HG02642 (cell line): ENCODE measurements at regions not wholly inside any gene's neighbourhood (a gene's known extent, or its start where the extent isn't known, plus 50 kb on each side); places are given as distances from the start of the nearest gene placed in this dataset.
A peak's percentile ranks its signal among the peaks of the same experiment; 100 is the strongest.
"Not testable (repeated sequence)": the region's sequence is repeated elsewhere in the genome, so short reads cannot be mapped to it uniquely, and the experiment has no call there.

Experiments
- ATAC-seq: cut with Tn5 transposase; IDR thresholded peaks from one replicate; pipeline ENCODE4 v1.9.1; 2021; ENCODE audit warnings: mild to moderate bottlenecking; ENCODE audit not compliant: unreplicated experiment, poor library complexity

DNA sequence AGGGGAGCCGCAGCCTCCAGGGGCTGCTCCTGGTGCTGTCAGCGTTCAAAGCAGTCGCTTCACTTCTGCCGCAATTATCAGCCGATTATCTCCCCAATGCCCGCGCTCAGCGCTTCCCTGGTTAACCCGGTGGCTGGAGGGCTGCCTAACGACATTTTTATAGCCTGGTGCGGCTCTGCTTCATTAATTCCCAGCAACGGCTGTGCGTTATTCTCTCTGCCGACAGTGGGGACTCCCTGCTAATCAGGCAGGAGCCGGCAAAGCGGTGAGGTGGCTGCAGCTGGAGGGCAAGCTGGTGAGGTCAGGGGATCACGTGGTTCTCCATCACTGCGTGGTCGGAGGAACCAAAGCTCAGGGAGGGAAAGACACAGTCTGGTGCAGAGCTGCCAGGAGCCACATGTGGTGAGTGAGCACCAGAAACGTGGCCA, 62.9 kb downstream of the GLRX5 start:
- ATAC-seq: no peak

DNA sequence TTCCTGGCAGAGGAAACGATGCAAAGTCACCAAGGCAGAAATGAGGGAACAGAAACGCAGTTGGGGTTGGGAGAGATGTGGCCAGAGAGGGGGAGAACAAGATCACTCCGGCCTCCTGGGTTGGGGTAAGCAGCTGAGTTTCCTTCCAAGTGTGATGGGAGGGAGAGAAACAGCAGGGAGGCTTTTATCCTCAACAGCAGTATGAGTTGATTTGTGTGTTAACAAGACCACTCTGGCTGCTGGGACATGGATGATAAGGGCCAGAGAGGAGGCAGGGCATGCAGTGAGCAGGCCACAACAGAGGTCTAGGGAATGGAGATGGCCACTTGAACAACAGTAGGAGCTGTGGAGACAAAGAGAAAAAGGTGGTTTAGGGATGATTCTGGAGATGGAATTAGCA, 66.8 kb downstream of the GLRX5 start:
- no peak for ATAC-seq

DNA sequence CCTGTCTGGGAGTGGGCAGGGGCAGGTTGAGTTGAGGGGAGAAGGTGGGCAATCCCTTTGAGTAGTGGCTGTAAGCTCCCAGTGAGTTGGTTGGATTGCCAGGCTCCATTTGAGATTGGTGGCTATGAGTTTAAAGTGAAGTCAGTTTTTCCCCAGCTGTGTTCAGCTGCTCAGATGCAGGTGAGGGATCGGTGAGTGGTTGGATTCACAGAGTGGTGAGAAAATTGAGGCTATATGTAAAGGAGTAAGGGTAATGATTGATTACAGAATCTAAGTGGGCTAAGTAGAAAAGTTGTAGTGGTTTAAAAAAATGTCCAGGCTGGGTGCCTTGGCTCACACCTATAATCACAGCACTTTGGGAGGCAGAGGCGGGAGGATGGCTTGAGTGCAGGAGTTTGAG, 68.6 kb downstream of the GLRX5 start:
- no peak for ATAC-seq

- no peak for ATAC-seq
Measured at GRCh38 chr14:95606266-95606665, 71.4 kb downstream of the GLRX5 start.

- ATAC-seq: no peak
Measured at GRCh38 chr14:95608637-95609235, 73.9 kb downstream of the GLRX5 start.

GRCh38 chr14:95609398-95609990, 74.6 kb downstream of the GLRX5 start:
- ATAC-seq: no peak

DNA sequence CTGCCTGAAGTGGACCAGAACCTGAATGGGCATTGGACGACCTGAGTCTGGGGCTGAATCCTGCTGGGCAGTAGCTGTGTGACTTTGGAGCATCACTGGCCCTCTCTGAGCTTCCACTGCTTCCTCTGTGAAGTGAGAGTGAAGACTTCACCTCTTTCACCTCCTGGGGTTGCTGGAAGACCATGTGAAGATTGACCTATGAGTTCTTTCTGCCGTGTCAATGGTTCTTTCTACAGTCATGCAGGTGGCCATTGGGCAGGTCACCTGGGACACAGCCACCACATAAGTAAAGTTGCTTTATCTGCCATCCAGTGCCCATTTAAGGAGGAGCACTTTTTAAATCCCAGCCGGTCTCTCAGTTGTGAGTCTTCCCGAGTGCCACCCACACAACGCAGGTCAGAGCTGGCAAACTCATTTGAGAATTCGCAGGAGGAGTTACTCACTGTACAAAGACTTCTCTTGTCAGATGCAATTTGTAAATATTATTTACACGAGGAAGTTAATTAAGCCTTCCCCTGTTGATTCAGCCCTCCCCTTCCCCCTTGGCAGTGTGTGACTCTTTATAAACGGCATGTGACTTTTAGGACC, 74.8 kb upstream of the TCL1B start:
- no peak for ATAC-seq

DNA sequence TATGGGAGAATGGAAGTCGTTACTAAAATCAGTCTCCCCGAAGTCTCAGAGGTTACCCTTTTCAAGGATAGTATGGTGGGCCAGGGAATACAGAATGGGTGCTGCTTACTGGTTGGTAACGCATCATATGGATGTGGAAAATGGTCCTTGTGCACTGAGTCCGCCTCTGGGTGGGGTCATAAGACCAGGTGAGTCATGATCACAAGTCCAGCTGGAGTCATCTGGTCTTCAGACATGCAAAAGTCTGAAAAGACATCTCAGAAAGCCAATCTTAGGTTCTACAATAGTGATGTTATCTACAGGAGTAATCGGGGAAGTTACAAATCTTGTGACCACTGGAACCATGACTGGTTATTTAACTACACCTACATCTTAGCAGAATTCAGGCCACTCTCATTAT, 71.9 kb upstream of the TCL1B start:
- ATAC-seq: peak; percentile 49

- no peak for ATAC-seq
Measured at GRCh38 chr14:95616745-95617144, 69.5 kb upstream of the TCL1B start.

- no peak for ATAC-seq
Measured at GRCh38 chr14:95619785-95620417, 66.3 kb upstream of the TCL1B start.

- ATAC-seq: no peak
Measured at GRCh38 chr14:95620659-95621059, 65.6 kb upstream of the TCL1B start.

DNA sequence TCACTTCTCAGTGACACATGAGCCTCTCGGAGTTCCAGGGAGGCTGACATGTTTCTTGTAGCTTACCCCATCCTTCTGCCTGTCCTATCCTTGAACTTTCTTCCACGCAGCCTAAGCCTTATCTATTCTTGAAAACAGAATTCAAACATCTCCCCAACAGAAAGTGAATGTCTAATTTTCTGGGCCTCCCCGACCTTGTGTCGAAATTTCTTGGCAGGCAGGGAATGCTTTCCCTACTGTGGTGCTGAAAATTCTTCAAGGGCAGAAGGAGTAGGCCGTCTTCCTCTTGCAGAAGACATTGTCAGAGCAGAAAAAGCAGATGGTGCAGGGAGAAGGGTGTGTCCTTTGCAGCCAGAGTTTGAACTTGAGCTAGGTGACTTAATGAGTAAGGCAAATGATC, 63.0 kb upstream of the TCL1B start:
- ATAC-seq: no peak

DNA sequence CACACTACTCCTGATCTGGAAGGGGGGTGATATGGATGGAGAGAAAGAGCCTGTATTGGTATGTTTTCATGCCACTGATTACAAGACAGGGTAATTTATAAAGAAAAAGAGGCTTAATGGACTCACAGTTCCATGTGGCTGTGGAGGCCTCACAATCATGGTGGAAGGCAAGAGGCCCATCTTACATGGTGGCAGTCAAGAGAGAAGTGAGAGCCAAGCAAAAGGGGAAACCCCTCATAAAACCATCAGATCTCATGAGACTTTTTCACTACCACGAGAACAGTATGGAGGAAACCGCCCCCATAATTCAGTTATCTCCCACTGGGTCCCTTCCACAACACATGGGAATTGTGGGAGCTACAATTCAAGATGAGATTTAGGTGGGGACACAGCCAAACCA, 60.5 kb upstream of the TCL1B start:
- not testable (repeated sequence) for ATAC-seq

DNA sequence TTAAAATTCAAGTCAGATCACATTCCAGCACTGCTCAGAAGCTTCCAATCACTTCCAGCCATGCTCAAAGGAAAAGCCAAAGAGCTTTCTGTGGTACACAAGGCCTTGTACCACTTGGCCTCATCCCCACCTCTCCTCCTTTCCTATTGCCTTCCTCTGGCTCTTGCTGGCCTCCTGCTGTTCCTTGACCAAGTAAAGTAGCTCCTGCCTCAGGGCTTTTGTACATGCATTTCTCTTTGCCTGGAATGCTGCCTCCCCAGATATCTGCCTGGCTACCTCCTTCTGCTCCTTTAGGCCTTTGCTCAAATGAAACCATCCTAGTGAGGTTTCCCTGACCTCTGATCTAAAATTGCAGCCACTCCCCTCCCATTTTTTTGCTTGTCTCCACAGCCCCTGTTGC, 51.2 kb upstream of the TCL1B start:
- ATAC-seq: no peak
